Neural cell (in vitro differentiated cells): ENCODE measurements at regions not wholly inside any gene's neighbourhood (a gene's known extent, or its start where the extent isn't known, plus 50 kb on each side); places are given as distances from the start of the nearest gene placed in this dataset.

ENCODE experiments used
- CTCF ChIP-seq: fragments of 450-650 bp; IDR thresholded peaks from 2 replicates; pipeline ENCODE4 v1.5.1; 2014; ENCODE audit warnings: antibody characterized with exemption, mild to moderate bottlenecking, moderate library complexity; ENCODE audit not compliant: poor library complexity, severe bottlenecking
- EP300 ChIP-seq: fragments of 450-650 bp; conservative IDR thresholded peaks from 2 replicates; pipeline ENCODE4 v1.6.1; 2014; ENCODE audit warnings: antibody characterized with exemption, mild to moderate bottlenecking, moderate library complexity; ENCODE audit not compliant: poor library complexity, severe bottlenecking
- EZH2 ChIP-seq: fragments of 200-600, 300-800 bp; shearing (Covaris generic), sonication (generic); IDR thresholded peaks from 2 replicates; pipeline ENCODE4 v1.6.1; 2014; ENCODE audit warnings: antibody characterized with exemption, low read length, borderline replicate concordance, mild to moderate bottlenecking; ENCODE audit not compliant: insufficient read depth, poor library complexity, severe bottlenecking
- POLR2AphosphoS5 ChIP-seq: IDR thresholded peaks from 2 replicates; pipeline ENCODE4 v1.6.1; 2012
- RAD21 ChIP-seq: fragments of 450-650 bp; conservative IDR thresholded peaks from 2 replicates; pipeline ENCODE4 v1.6.1; 2014; ENCODE audit warnings: antibody characterized with exemption, mild to moderate bottlenecking, moderate library complexity
- REST ChIP-seq: IDR thresholded peaks from 2 replicates; pipeline ENCODE4 v1.6.1; 2012; ENCODE audit warnings: borderline replicate concordance
- SMC3 ChIP-seq: fragments of 450-650 bp; conservative IDR thresholded peaks from 2 replicates; pipeline ENCODE4 v1.6.1; 2014; ENCODE audit warnings: antibody characterized with exemption, mild to moderate bottlenecking, moderate library complexity; ENCODE audit not compliant: poor library complexity
- TAF1 ChIP-seq: IDR thresholded peaks from 2 replicates; pipeline ENCODE4 v1.6.1; 2012; ENCODE audit warnings: low read depth

GRCh38 chr9:26523577-26523976, 369.0 kb downstream of the CAAP1 start:
- TF ChIP-seq EZH2 (no peak), CTCF (no peak), RAD21 (no peak), SMC3 (no peak), TAF1 (no peak), POLR2AphosphoS5 (no peak), EP300 (no peak), REST (no peak)
